BLaER1 treated with 17β-estradiol and CSF1 and Interleukin-3, amounts not matched to agents 10 nM and 100 nM (cell line): ENCODE measurements at regions not wholly inside any gene's neighbourhood (a gene's known extent, or its start where the extent isn't known, plus 50 kb on each side); places are given as distances from the start of the nearest gene placed in this dataset.

Experiments
- H3K27ac ChIP-seq, 11 experiments: shearing (Covaris generic); formaldehyde crosslinking; 2 replicates each; pipeline ENCODE4 v1.8.1; 2022
- H3K27me3 ChIP-seq, 11 experiments: shearing (Covaris generic); formaldehyde crosslinking; 2 replicates each; pipeline ENCODE4 v1.8.1; 2022
- H3K36me3 ChIP-seq, 11 experiments: shearing (Covaris generic); formaldehyde crosslinking; 2 replicates each; pipeline ENCODE4 v1.8.1; 2022
- H3K4me1 ChIP-seq, 10 experiments: shearing (Covaris generic); formaldehyde crosslinking; 2 replicates each; pipeline ENCODE4 v1.8.1; 2022
- H3K4me2 ChIP-seq, 11 experiments: shearing (Covaris generic); formaldehyde crosslinking; 2 replicates each; pipeline ENCODE4 v1.8.1; 2022
- H3K4me3 ChIP-seq, 10 experiments: shearing (Covaris generic); formaldehyde crosslinking; 2 replicates each; pipeline ENCODE4 v1.8.1; 2022
- H3K9ac ChIP-seq, 11 experiments: shearing (Covaris generic); formaldehyde crosslinking; 2 replicates each; pipeline ENCODE4 v1.8.1; 2022
- H3K9me3 ChIP-seq, 11 experiments: shearing (Covaris generic); formaldehyde crosslinking; replicated peaks in 1 of 11; 2 replicates each; pipeline ENCODE4 v1.8.1; 2022
- H4K20me1 ChIP-seq, 11 experiments: shearing (Covaris generic); formaldehyde crosslinking; 2 replicates each; pipeline ENCODE4 v1.8.1; 2022
- Cebpa-rat ChIP-seq, 11 experiments: shearing (Covaris generic); IDR thresholded peaks; 2 replicates each; pipeline ENCODE4 v1.8.1; 2022

- no peaks in the 10 kb centered on the region for H3K36me3 ChIP-seq
- no peak for TF ChIP-seq Cebpa-rat (IDR thresholded peaks at IDR 0.05)
Measured at GRCh38 chr18:2338601-2339000, 232.7 kb downstream of the METTL4 start.

GRCh38 chr18:2340335-2340734, 231.0 kb downstream of the METTL4 start:
- H3K4me2 ChIP-seq, result no peak overlapping the region
- no peaks in the 10 kb centered on the region for H4K20me1 ChIP-seq
- H3K9me3 ChIP-seq, result peaks cover 6 to 14% (median 10%) of the 10 kb centered on the region in 11 experiments; a peak in 9 of 22 replicates
- H3K4me3 ChIP-seq, result no peak overlapping the region
- no peaks in the 10 kb centered on the region for H3K27me3 ChIP-seq
- no peak overlapping the region for H3K27ac ChIP-seq
- peaks cover 0 to 17% (median 6%) of the 10 kb centered on the region in 10 experiments; a peak in 9 of 20 replicates for H3K4me1 ChIP-seq
- no peaks in the 10 kb centered on the region for H3K36me3 ChIP-seq
- TF ChIP-seq Cebpa-rat (IDR thresholded peaks at IDR 0.05), result no peak
- H3K9ac ChIP-seq, result no peak overlapping the region

More at GRCh38 chr18:2338601-2339000, 232.7 kb downstream of the METTL4 start:
- H3K27me3 ChIP-seq, result no peaks in the 10 kb centered on the region
- H4K20me1 ChIP-seq, result no peaks in the 10 kb centered on the region
- H3K9me3 ChIP-seq, result peaks cover 6 to 14% (median 10%) of the 10 kb centered on the region in 11 experiments; a peak in 9 of 22 replicates
- H3K9ac ChIP-seq, result no peak overlapping the region
- H3K27ac ChIP-seq, result peak overlapping the region in 3 of 11 experiments; percentile 14 to 35 (median 30); a peak in 4 of 22 replicates
- H3K4me3 ChIP-seq, result no peak overlapping the region
- peaks cover 0 to 17% (median 6%) of the 10 kb centered on the region in 10 experiments; a peak in 9 of 20 replicates for H3K4me1 ChIP-seq
- H3K4me2 ChIP-seq, result peak overlapping the region in 7 of 11 experiments; percentile 2 to 54 (median 37); a peak in 10 of 22 replicates

- H3K9me3 ChIP-seq, result peaks cover 0 to 15% (median 10%) of the 10 kb centered on the region in 11 experiments; a peak in 7 of 22 replicates
- H3K4me1 ChIP-seq, result no peaks in the 10 kb centered on the region
- H3K9ac ChIP-seq, result no peak overlapping the region
- no peak overlapping the region for H3K4me2 ChIP-seq
- no peak overlapping the region for H3K4me3 ChIP-seq
- no peaks in the 10 kb centered on the region for H3K27me3 ChIP-seq
- TF ChIP-seq Cebpa-rat (IDR thresholded peaks at IDR 0.05), result no peak
- H4K20me1 ChIP-seq, result no peaks in the 10 kb centered on the region
- no peak overlapping the region for H3K27ac ChIP-seq
- H3K36me3 ChIP-seq, result no peaks in the 10 kb centered on the region
Measured at GRCh38 chr18:2348003-2348402, 223.3 kb downstream of the METTL4 start.

- Histone ChIP-seq H3K36me3 (no peaks in the 10 kb centered on the region), H4K20me1 (no peaks in the 10 kb centered on the region), H3K27me3 (no peaks in the 10 kb centered on the region), H3K4me2 (no peak overlapping the region), H3K9me3 (peaks cover 0 to 15% (median 10%) of the 10 kb centered on the region in 11 experiments; a peak in 7 of 22 replicates), H3K4me1 (no peaks in the 10 kb centered on the region), H3K9ac (no peak overlapping the region), H3K27ac (no peak overlapping the region), H3K4me3 (no peak overlapping the region)
- no peak for TF ChIP-seq Cebpa-rat (IDR thresholded peaks at IDR 0.05)
Measured at GRCh38 chr18:2351126-2351850, 220.0 kb downstream of the METTL4 start.

- Histone ChIP-seq H3K9ac (no peak overlapping the region), H4K20me1 (no peaks in the 10 kb centered on the region), H3K4me1 (no peaks in the 10 kb centered on the region), H3K36me3 (no peaks in the 10 kb centered on the region), H3K9me3 (peaks cover 0 to 15% (median 10%) of the 10 kb centered on the region in 11 experiments; a peak in 7 of 22 replicates), H3K4me3 (no peak overlapping the region), H3K4me2 (no peak overlapping the region), H3K27me3 (no peaks in the 10 kb centered on the region), H3K27ac (no peak overlapping the region)
- TF ChIP-seq Cebpa-rat (IDR thresholded peaks at IDR 0.05), result no peak
Measured at GRCh38 chr18:2354292-2354691, 217.0 kb downstream of the METTL4 start.

- no peaks in the 10 kb centered on the region for H3K9me3 ChIP-seq
- H3K27me3 ChIP-seq, result no peaks in the 10 kb centered on the region
- H3K4me3 ChIP-seq, result no peak overlapping the region
- H3K9ac ChIP-seq, result no peak overlapping the region
- H3K4me1 ChIP-seq, result no peaks in the 10 kb centered on the region
- H4K20me1 ChIP-seq, result no peaks in the 10 kb centered on the region
- H3K4me2 ChIP-seq, result no peak overlapping the region
- TF ChIP-seq Cebpa-rat (IDR thresholded peaks at IDR 0.05), result no peak
- no peaks in the 10 kb centered on the region for H3K36me3 ChIP-seq
- H3K27ac ChIP-seq, result no peak overlapping the region
Measured at GRCh38 chr18:2356906-2357305, 214.4 kb downstream of the METTL4 start.

GRCh38 chr18:2360861-2361260, 210.4 kb downstream of the METTL4 start:
- no peak for TF ChIP-seq Cebpa-rat (IDR thresholded peaks at IDR 0.05)
- H3K4me2 ChIP-seq, result no peak overlapping the region

GRCh38 chr18:2368102-2368501, 203.2 kb downstream of the METTL4 start:
- no peak overlapping the region for H3K27ac ChIP-seq
- no peak overlapping the region for H3K9ac ChIP-seq
- H3K4me1 ChIP-seq, result no peaks in the 10 kb centered on the region
- H3K4me3 ChIP-seq, result no peak overlapping the region
- H3K36me3 ChIP-seq, result no peaks in the 10 kb centered on the region
- TF ChIP-seq Cebpa-rat (IDR thresholded peaks at IDR 0.05), result no peak
- peaks cover 0 to 13% (median 0%) of the 10 kb centered on the region in 11 experiments; a peak in 1 of 22 replicates for H3K9me3 ChIP-seq
- H3K4me2 ChIP-seq, result no peak overlapping the region
- H3K27me3 ChIP-seq, result no peaks in the 10 kb centered on the region
- H4K20me1 ChIP-seq, result no peaks in the 10 kb centered on the region

More at GRCh38 chr18:2360861-2361260, 210.4 kb downstream of the METTL4 start:
- no peak overlapping the region for H3K27ac ChIP-seq
- no peaks in the 10 kb centered on the region for H3K36me3 ChIP-seq
- no peaks in the 10 kb centered on the region for H3K4me1 ChIP-seq
- no peak overlapping the region for H3K4me3 ChIP-seq
- H3K9me3 ChIP-seq, result no peaks in the 10 kb centered on the region
- no peak overlapping the region for H3K9ac ChIP-seq
- no peaks in the 10 kb centered on the region for H4K20me1 ChIP-seq
- H3K27me3 ChIP-seq, result no peaks in the 10 kb centered on the region

GRCh38 chr18:2376707-2377106, 194.6 kb downstream of the METTL4 start:
- no peak for TF ChIP-seq Cebpa-rat (IDR thresholded peaks at IDR 0.05)
- Histone ChIP-seq H3K4me3 (no peak overlapping the region), H3K4me2 (no peak overlapping the region)

More at GRCh38 chr18:2376707-2377106, 194.6 kb downstream of the METTL4 start:
- no peaks in the 10 kb centered on the region for H3K36me3 ChIP-seq
- no peaks in the 10 kb centered on the region for H3K4me1 ChIP-seq
- H4K20me1 ChIP-seq, result no peaks in the 10 kb centered on the region
- no peak overlapping the region for H3K9ac ChIP-seq
- peaks cover 0 to 18% (median 8%) of the 10 kb centered on the region in 11 experiments; a peak in 12 of 22 replicates for H3K9me3 ChIP-seq
- H3K27me3 ChIP-seq, result no peaks in the 10 kb centered on the region
- no peak overlapping the region for H3K27ac ChIP-seq
